ENCODE measurements at regions not wholly inside any gene's neighbourhood (a gene's known extent, or its start where the extent isn't known, plus 50 kb on each side); places are given as distances from the start of the nearest gene placed in this dataset.

DNA sequence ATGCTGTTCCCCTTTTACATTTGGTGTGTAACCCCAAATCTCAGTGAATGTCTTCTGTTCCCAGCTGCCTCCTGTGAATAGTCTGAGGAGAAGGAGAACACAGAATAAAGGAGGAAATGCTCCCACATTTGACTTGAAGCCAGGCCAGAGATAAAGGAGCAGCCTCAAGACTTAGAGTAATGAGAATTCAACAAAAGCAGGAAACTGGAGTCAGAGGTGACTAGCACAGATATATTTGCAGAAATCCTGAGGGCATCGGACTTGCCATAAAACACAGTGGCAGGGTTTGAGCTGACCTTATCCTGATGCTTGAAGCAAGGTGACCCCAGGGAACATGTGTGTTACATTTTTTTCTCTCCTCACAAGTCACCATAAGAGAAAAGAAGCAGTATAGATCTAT is 291.4 kb upstream of the RND3 start:
- TF ChIP-seq, protein P1, sequence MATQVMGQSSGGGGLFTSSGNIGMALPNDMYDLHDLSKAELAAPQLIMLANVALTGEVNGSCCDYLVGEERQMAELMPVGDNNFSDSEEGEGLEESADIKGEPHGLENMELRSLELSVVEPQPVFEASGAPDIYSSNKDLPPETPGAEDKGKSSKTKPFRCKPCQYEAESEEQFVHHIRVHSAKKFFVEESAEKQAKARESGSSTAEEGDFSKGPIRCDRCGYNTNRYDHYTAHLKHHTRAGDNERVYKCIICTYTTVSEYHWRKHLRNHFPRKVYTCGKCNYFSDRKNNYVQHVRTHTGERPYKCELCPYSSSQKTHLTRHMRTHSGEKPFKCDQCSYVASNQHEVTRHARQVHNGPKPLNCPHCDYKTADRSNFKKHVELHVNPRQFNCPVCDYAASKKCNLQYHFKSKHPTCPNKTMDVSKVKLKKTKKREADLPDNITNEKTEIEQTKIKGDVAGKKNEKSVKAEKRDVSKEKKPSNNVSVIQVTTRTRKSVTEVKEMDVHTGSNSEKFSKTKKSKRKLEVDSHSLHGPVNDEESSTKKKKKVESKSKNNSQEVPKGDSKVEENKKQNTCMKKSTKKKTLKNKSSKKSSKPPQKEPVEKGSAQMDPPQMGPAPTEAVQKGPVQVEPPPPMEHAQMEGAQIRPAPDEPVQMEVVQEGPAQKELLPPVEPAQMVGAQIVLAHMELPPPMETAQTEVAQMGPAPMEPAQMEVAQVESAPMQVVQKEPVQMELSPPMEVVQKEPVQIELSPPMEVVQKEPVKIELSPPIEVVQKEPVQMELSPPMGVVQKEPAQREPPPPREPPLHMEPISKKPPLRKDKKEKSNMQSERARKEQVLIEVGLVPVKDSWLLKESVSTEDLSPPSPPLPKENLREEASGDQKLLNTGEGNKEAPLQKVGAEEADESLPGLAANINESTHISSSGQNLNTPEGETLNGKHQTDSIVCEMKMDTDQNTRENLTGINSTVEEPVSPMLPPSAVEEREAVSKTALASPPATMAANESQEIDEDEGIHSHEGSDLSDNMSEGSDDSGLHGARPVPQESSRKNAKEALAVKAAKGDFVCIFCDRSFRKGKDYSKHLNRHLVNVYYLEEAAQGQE (IDR thresholded peaks at IDR 0.05; ENCODE audit: insufficient read depth in 1 of 2, low read depth in 2 of 2, low read length in 1 of 2) = no peak
- no peak for TF ChIP-seq CTCF (IDR thresholded peaks at IDR 0.05)
